ENCODE measurements at regions not wholly inside any gene's neighbourhood (a gene's known extent, or its start where the extent isn't known, plus 50 kb on each side); places are given as distances from the start of the nearest gene placed in this dataset.
A peak's percentile ranks its signal among the peaks of the same experiment; 100 is the strongest.
"Not testable (repeated sequence)": the region's sequence is repeated elsewhere in the genome, so short reads cannot be mapped to it uniquely, and the experiment has no call there.

DNA sequence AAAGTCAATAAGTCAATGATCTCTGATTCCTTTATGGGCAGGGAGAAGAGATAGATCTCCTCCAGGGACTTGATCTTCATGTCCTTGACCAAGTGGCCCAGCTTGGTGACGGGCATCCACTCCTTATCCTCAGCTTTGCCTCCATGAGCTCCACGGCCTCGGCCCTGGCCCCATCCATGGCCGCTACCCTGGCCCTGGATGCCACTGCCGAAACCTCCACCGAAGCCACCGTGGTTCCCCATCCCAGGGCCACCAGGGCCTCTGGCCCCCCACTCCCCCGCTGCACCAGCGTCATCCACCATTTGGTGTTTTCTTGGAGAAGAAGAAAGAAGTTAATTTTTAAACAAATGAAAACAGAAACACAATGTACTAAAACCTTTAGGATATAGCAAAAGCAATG is 518.1 kb downstream of the GRXCR1 start:
- no peak for DNase-seq (ENCODE audit: low read depth in 4 of 4, low spot score in 2 of 4)

DNA sequence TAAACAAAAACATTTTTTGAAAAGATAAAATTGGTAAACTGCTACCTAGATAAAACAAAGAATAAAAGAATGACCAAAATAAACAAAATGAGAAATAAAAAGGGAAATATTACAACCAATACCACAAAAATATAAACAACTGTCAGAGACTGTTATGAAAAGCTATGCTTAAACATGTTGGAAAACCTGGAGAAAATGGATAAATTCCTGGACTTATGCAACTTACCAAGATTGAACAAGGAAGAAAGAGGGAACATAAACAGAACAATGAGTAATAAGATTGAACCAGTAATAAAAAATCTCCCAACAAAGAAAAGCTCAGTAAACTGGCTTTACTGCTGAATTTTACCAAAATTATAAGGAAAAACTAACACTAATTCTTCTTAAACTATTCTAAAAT is 518.7 kb downstream of the GRXCR1 start:
- no peak for DNase-seq (ENCODE audit: low read depth in 4 of 4, low spot score in 2 of 4)

DNA sequence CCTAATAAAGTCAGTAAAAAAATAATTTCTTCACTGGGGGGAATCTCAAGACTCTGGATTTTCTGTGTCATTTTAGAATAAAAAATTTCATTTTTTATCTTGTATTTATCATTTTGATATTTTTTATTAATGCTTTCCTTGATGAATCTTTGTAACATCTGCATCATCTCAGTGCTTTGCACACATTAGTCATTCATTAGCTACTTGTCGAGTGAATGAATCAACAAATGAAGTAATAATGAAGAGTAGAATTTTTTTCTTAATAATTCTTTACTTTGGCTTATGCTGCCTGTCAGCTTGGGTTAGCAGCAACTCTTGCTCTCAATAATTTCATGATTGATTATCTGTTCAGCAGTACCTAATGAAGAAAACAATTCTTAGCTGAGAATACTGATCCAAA is 530.8 kb downstream of the GRXCR1 start:
- no peak for DNase-seq (ENCODE audit: low read depth in 4 of 4, low spot score in 2 of 4)

DNA sequence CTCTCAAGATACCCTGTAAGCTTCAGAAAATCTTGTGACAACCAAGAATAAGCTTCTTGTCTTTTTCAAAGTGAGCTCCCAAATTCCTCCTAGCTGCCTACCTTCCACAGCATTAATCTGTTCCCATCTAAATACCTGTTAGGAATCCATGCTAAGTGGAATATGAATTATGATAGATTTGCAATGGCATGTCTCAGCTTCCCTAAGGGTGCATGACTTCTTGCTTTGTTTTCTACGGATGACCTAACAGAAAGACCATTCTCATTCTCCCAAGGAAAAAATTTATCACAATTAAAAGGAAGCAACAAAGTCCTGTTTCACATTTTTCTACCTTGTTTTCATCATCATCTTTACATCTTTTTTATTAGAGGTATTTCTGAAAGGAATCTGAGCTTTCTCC is 532.7 kb downstream of the GRXCR1 start:
- no peak for DNase-seq (ENCODE audit: low read depth in 4 of 4, low spot score in 2 of 4)

DNA sequence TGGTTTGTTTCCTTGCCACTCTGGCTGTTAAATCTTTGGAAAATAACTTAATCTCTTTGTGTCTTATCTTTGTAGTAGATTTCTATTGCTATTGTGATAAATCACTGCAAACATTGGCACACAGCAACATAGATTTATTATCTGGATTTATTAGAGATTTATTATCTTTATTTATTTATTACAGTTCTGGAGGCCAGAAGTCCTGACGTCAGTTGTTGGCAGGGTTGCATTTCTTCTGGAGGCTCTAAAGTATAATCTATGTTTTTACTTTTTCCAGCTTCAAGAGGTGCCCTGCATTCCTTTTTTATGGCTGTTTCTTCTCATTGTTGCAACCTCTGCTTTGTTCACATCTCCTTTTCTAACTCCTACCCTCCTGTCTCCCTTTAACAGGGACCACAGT is 542.8 kb downstream of the GRXCR1 start:
- DNase-seq (ENCODE audit: low read depth in 4 of 4, low spot score in 2 of 4): no peak

DNA sequence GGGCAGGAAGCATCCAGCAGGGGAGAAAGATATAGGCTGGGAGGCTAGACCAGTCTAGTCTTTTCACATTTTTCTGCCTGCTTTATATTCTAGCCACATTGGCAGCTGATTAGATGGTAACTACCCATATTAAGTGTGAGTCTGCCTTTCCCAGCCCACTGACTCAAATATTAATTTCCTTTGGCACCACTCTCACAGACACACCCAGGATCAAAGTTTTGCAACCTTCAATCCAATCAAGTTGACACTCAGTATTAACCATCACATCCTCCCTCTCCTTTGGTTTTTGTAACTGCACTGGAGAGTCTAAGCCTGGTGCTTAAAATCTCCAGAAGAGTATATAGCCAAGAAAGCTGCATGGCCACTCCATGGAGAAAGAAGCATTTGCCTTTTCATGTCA is 560.4 kb downstream of the GRXCR1 start:
- no peak for DNase-seq (ENCODE audit: low read depth in 4 of 4, low spot score in 2 of 4)

DNA sequence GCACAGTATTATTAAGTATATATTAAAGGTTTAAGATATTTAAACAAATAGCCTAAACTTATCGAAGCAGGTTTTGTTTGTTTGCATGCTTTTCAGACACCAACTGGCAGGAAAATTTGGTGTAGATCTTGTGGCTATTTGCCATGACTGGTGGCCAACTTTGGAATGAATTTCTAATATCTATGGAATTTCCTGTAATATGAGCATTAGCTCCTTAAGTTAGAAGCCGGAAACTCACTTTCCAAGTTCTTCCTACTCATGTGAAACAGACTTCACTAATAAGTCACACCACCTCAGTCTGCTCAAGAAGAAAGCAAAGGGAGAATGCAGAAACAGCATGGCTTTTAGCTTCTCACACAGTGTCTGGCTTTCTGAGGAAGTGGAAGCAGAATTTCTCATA is 563.9 kb downstream of the GRXCR1 start:
- no peak for DNase-seq (ENCODE audit: low read depth in 4 of 4, low spot score in 2 of 4)

DNA sequence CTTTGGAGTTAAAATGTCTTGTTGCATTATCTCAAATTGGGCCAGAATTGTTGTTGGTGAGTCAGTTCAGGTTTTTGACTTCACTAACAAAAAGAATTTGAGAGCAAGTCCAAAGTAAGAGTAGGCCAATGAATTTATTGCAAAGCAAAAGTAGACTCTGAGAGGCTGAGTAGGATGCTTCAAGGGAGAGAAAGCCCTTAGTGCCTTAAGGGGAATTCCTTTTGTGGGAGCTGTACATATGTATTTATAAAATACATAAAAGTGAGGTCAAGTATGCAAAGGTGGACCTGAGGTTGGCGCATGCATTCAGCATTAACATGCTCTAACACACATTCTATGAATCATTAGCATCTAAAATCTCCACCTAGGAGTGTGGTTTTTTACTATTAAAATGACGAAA is 565.4 kb downstream of the GRXCR1 start:
- no peak for DNase-seq (ENCODE audit: low read depth in 4 of 4, low spot score in 2 of 4)

DNA sequence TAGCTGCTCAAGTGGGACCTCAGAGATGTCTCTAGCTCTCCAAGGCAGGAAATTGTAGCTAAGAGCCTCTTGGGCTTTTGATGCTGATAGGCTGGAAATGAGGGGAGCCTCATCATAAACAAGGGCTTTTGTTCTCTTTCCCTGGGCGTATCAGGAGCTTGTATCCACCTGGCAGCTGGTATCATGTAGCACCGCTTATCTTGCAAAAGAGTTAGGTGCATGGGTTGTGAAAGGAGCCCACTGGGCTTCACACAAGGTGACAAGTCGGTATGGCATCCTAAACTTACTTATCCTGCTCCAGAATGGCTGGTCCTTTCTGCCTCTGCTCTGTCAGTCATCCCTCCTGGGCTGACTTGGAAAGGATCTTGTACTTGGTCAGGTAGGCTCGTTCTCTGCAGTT is 565.8 kb downstream of the GRXCR1 start:
- no peak for DNase-seq (ENCODE audit: low read depth in 4 of 4, low spot score in 2 of 4)

DNA sequence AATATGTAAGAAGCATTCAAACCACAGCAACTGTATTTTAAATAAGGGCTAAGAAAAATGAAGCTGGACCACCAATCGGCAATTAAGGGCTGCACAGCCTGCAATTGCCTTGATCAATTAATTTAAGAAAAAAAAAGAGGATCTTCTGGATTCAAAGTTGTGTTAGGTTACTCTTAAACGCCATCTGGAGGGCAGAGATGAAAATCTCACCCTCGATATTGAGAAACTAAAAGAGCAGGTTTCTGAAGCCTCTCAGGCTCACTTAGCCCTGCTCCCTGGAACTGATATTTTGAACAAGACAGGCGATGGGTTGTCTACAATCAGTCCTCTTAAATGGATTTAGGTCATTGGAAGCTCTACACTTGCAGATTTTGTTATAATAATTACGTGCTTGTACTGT is 579.4 kb downstream of the GRXCR1 start:
- no peak for DNase-seq (ENCODE audit: low read depth in 4 of 4, low spot score in 2 of 4)

DNA sequence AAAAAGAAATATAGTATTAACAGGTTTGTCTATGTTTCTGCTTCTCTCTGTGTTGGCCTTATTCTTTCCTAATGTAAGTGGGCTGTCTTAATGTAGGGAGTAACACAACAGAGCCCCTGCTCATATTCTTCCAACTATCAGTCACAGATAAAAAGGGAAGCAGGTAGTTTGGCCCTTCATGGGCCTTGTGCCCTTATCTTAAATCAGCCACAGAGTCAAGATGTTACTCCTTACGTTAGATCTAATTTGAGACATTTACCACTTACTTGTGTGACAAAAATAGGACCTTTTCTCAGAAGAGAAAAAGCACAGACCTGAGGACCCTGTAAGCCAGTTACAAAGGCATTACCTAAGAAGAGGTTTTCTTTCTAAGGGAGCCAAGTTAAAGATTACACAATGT is 589.0 kb downstream of the GRXCR1 start:
- no peak for DNase-seq (ENCODE audit: low read depth in 4 of 4, low spot score in 2 of 4)

DNA sequence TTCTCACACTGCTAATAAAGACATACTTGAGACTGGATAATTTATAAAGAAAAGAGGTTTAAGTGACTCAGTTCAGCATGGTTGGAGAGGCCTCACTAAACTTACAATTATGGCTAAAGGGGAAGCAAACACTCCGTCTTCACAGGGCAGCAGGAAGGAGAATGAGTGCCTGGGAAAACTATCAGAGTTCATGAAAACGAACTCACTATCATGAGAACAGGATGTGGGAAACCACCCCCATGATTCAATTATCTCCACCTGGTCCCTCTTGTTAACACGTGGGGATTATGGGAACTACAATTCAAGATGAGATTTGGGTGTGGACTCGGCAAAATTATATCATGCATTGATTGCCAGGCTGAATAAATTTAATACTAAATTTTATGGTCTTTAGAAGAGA is 592.7 kb downstream of the GRXCR1 start:
- no peak for DNase-seq (ENCODE audit: low read depth in 4 of 4, low spot score in 2 of 4)

DNA sequence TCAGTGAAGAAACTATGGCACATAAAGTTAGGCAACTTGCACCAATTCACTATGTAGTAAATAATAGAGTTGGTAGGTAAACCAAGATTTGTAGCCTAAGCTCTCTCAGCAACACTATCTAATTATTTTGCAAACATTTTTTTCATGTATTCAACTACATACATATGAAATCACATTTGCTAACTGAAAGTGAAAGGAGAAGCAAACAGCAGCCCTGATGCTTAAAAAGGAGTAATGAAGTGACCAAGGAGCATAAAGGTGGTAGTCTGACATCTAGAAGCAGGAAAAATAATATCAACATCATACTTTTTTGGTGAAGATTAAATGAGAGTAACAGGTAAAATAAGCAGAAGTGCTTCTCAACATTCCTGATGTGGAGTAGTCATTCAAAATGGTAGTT is 603.7 kb downstream of the GRXCR1 start:
- DNase-seq (ENCODE audit: low read depth in 4 of 4, low spot score in 2 of 4): no peak

DNA sequence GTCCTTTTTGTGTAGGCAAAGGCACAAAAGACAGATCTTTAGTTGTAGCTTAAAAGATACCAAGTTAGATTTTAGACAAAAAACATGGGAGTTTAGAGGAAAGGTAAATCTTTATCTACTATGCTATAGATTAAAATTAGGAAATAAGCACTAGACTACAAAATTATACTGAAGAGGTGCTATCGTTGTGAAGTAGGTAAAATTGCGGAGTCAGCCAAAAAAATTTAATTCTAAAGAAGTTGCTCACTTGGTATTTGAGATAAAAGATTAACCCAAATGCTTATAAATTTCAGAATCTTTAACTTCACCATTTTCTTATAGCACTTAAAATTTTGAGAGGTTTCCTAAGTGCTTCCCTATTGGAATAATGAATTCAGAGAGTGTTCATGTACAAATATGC is 604.1 kb downstream of the GRXCR1 start:
- no peak for DNase-seq (ENCODE audit: low read depth in 4 of 4, low spot score in 2 of 4)

DNA sequence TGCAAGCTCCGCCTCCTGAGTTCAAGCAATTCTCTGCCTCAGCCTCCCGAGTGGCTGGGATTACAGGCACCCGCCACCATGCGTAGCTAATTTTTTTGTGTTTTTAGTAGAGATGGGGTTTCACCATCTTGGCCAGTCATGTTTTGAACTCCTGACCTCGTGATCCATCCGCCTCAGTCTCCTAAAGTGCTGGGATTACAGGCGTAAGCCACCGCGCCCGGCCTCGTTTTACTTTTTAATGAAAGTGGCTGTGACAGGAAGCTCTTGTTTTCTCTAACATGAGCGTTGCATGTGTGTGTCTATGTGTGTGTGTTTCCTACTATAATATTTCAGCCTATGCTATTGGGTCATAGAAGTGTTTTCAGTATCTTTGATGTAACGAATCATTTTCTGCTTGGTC is 613.3 kb downstream of the GRXCR1 start:
- DNase-seq (ENCODE audit: low read depth in 4 of 4, low spot score in 2 of 4): not testable (repeated sequence)

DNA sequence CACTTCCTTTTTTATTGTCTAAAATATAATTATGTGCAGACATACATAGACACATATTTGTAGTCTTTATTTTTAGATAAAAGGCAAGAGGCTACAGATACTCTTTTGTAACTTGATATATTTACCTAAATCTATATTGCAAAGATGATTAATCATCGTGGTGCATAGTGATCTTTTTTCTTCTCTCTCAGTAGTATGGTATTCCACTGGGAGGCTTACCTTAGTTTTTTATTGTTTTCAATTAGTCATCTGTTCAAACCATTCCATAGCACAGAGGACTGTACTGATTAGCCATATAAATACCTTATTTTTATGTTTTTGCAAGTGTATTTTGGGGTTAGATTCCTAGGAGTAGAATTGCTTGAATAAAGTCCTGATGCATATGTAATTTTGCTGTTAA is 619.7 kb downstream of the GRXCR1 start:
- no peak for DNase-seq (ENCODE audit: low read depth in 4 of 4, low spot score in 2 of 4)

DNA sequence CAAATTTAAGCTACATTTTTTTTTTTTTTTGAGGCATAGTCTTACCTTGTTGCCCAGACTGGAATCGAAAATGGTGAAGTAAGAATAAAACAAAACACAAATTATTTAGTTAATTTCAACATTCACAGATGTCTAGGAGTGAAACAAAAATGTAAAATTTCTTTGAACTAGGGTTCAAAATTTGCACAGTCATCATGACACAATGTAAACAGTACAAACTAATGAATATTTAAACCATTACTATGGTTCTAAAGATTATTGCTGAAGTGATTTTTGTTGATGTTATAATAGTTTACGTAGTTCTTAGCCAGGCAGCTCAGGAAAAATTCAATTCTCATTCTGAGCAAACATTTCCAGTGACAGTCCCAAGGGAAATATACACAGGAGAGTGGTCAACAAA is 633.1 kb downstream of the GRXCR1 start:
- no peak for DNase-seq (ENCODE audit: low read depth in 4 of 4, low spot score in 2 of 4)

DNA sequence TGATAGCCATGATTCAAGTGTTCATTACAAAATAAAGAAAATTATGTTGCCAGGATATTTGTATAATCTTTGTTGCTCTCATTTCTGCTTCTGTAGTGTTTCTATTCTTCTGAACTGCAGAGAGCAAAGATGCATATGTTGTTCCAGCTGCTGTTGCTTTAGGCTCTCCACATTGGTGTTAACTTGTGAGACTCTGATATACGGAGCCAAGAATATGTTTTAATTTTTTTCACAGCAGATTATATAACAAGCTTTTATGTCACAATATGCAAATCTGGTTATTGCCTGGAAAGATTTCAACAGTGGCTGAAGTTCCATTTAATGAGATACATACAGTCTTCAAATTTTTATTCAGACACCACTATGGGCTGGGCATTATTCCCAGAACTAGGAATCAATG is 655.0 kb downstream of the GRXCR1 start:
- DNase-seq (ENCODE audit: low read depth in 4 of 4, low spot score in 2 of 4): no peak

DNA sequence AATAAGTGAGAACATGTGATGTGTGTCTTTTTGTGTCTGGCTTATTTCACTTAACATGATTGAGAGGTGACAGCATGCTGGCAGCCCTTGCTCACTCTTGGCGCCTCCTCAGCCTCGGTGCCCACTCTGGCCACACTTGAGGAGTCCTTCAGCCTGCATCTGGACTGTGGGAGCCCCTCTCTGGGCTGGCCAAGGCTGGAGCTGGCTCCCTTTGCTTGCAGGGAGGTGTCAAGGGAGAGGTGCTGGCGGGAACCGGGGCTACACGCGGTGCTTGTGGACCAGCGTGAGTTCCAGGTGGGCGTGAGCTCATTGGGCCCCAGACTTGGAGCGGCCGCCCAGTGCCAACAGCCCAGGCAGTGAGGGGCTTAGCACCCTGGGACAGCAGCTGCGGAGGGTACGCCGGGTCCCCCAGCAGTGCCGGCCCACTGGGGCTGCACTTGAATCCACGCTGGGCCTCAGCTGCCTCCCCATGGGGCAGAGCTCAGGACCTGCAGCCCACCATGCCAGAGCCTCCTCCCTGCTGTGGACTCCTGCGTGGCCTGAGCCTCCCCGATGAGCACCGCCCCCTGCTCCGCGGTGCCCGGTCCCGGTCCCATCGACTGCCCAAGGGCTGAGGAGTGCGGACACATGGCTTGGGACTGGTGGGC is 658.6 kb downstream of the GRXCR1 start:
- DNase-seq (ENCODE audit: low read depth in 4 of 4, low spot score in 2 of 4): no peak

DNA sequence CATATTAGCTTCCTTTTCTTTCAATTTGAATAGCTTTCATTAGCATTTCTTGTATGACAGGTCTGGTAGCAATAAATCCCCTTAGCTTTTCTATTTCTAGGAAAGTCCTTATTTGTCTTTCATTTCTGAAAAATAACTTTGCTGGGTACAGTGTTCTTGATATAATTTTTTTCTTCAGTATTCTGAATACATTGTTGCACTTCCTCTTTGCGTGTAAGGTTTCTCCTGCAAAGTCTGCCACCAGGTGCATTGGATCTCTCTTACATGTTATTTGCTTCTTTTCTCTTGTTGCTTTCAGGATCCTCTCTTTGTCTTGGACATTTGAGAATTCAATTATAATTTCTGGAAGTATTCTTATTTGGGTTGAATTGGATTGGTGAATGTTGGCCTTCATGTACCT is 663.7 kb downstream of the GRXCR1 start:
- no peak for DNase-seq (ENCODE audit: low read depth in 4 of 4, low spot score in 2 of 4)

DNA sequence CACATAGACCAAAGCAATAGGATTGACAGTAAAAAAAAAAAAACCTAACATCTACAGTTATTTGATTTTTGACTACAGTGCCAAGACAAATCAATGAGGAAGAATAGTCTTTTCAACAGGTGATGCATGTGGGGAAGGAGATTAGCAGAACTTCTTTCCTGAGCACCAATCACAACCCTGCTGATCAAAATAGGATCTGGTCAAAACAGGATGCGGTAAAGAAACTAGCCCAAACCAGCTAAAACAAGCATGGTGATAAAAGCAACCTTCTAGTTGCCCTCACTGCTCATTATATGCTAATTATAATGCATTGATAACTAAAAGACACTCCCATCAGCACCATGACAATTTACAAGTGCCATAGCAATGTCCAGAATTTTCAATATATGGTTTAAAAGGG is 667.5 kb downstream of the GRXCR1 start:
- DNase-seq (ENCODE audit: low read depth in 4 of 4, low spot score in 2 of 4): no peak

DNA sequence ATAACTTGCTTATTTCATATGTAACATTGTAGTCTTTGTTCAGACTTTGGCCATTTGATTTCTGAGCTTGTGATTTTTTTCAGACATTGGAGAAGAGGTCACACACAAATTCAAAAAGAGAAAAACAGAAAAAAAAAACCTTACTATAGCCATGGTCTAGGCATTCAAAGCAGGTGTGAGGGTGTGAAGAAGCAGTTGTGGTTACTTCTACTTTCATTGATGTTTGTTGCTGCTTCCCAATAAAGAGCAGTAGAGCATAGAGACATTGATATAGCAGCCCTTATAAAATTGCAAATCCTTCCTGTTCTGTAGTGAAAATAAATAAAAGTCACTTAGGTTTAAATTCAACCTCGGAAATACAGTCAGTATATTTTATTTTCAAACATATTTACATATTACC is 671.6 kb downstream of the GRXCR1 start:
- DNase-seq (ENCODE audit: low read depth in 4 of 4, low spot score in 2 of 4): peak in 2 of 4 donors; percentile 0 to 3

DNA sequence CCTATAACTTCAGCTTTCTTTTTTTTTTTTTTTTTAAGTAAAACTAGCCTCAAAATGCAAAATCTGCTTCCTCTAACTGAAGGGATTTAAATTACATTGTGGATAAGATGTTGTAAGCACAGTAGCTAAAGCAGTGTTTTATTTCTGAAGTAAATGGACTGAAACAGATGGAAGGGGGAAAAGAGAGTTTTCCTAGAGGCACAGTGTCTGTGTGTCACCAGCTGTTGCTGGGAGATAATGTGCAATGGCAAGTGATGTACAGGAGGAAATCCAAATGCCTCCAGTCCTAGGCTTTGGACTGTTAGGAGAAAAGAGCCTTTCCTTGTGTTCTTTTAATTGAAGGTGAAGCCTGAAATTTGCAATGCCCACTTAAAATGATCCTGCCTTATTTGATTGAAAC is 672.1 kb downstream of the GRXCR1 start:
- DNase-seq (ENCODE audit: low read depth in 4 of 4, low spot score in 2 of 4): peak in 3 of 4 donors; percentile 7 to 19 (median 7)
